ENCODE measurements at regions not wholly inside any gene's neighbourhood (a gene's known extent, or its start where the extent isn't known, plus 50 kb on each side); places are given as distances from the start of the nearest gene placed in this dataset.

GRCh38 chr20:50389808-50390684 is 120.1 kb upstream of the PTPN1 start:
- TF ChIP-seq, protein P1, sequence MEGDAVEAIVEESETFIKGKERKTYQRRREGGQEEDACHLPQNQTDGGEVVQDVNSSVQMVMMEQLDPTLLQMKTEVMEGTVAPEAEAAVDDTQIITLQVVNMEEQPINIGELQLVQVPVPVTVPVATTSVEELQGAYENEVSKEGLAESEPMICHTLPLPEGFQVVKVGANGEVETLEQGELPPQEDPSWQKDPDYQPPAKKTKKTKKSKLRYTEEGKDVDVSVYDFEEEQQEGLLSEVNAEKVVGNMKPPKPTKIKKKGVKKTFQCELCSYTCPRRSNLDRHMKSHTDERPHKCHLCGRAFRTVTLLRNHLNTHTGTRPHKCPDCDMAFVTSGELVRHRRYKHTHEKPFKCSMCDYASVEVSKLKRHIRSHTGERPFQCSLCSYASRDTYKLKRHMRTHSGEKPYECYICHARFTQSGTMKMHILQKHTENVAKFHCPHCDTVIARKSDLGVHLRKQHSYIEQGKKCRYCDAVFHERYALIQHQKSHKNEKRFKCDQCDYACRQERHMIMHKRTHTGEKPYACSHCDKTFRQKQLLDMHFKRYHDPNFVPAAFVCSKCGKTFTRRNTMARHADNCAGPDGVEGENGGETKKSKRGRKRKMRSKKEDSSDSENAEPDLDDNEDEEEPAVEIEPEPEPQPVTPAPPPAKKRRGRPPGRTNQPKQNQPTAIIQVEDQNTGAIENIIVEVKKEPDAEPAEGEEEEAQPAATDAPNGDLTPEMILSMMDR (IDR thresholded peaks at IDR 0.05; ENCODE audit: low read depth, low read length): no peak
- no peak overlapping the region for H3K4me3 ChIP-seq (ENCODE audit: low read depth, low read length)
- in situ Hi-C loops (cut with HindIII; ENCODE audit: low sequenced_read_pairs): no loop called here
- DNase-seq (ENCODE audit: low read depth, low spot score): no peak

DNA sequence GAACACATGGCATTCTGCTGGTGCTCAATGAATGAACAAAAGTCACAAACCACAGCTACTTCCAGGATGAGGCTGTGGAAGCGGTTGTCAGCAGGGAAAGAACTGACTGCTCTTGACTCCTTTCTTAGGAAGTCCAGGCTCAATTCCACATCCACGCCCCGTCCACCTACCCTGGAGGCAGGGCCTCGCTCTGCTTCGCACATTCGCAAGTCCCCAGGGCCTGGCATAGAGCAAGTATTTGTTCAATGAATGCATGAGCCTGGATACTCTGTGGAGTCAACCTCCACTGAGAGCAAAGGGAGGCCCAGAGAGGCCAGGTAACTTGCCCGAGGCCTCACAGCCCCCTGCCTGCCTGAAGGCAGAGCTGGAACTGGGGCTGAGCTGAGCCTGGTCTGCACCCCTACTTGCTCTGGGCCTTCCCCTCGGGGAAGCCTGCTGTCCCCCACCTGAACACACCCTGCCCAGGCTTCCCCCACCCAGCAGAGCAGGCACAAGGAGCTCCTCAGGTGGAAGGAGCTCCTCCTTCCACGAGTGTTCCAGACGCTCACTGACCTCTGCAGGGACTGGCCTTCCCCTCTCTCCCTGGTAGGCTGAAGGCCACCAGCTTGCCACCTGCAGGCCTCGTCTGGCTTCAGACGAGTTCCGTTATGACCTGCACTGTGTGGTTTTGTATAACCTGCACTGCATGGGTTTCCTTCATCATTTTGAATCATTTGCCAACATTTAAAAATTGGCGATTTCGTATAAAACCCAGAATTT is 119.3 kb upstream of the PTPN1 start:
- in situ Hi-C loops (cut with HindIII; ENCODE audit: low sequenced_read_pairs): no loop called here
- no peak for DNase-seq (ENCODE audit: low read depth, low spot score)
- TF ChIP-seq, protein P1 (IDR thresholded peaks at IDR 0.05; ENCODE audit: low read depth, low read length): no peak
- no peak overlapping the region for H3K4me3 ChIP-seq (ENCODE audit: low read depth, low read length)

- no peak for DNase-seq (ENCODE audit: low read depth, low spot score)
- TF ChIP-seq, protein P1 (IDR thresholded peaks at IDR 0.05; ENCODE audit: low read depth, low read length): no peak
- no peak overlapping the region for H3K4me3 ChIP-seq (ENCODE audit: low read depth, low read length)
- in situ Hi-C loops (cut with HindIII; ENCODE audit: low sequenced_read_pairs): no loop called here
Observed at GRCh38 chr20:50391444-50392137, 118.6 kb upstream of the PTPN1 start.

DNA sequence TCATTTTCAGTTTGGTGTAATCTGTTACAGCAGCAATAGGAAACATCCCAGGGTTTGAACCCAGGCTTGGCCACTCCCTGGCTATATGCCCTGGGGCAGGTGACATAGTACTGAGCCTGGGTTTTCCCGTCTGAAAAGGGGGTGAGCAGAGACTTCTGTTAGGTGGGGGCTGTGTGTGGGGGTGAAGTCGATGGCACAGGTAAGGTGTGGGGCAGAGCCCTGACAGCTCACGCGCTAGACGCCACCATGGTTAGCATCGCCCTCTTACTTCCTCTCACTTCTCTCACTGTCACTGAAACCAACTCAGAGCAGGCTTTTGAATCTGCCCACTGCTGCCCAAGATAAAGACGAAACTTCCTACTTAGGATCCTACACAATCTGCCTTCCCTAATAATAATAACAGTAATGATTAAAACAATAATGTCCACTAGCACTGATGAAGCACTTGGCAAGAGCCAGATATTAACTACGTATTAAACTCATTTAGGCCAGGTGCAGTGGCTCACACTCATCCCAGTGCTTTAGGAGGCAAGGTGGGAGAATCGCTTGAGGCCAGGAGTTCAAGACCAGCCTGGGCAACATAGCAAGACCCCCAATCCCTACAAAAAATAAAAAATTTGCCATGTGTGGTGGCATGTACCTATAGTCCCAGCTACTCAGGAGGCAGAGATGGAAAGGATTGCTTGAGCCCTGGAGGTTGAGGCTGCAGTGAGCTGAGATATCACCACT is 117.9 kb upstream of the PTPN1 start:
- no peak for DNase-seq (ENCODE audit: low read depth, low spot score)
- TF ChIP-seq, protein P1 (IDR thresholded peaks at IDR 0.05; ENCODE audit: low read depth, low read length): no peak
- in situ Hi-C loops (cut with HindIII; ENCODE audit: low sequenced_read_pairs): no loop called here
- H3K4me3 ChIP-seq (ENCODE audit: low read depth, low read length): no peak overlapping the region

- in situ Hi-C loops (cut with HindIII; ENCODE audit: low sequenced_read_pairs): no loop called here
- TF ChIP-seq, protein P1 (IDR thresholded peaks at IDR 0.05; ENCODE audit: low read depth, low read length): no peak
- no peak overlapping the region for H3K4me3 ChIP-seq (ENCODE audit: low read depth, low read length)
- DNase-seq (ENCODE audit: low read depth, low spot score): no peak
Observed at GRCh38 chr20:50393242-50393641, 116.9 kb upstream of the PTPN1 start.

Measured in astrocyte of the spinal cord (primary cell).